ENCODE measurements at regions not wholly inside any gene's neighbourhood (a gene's known extent, or its start where the extent isn't known, plus 50 kb on each side); places are given as distances from the start of the nearest gene placed in this dataset.
A peak's percentile ranks its signal among the peaks of the same experiment; 100 is the strongest.
"Not testable (repeated sequence)": the region's sequence is repeated elsewhere in the genome, so short reads cannot be mapped to it uniquely, and the experiment has no call there.

DNA sequence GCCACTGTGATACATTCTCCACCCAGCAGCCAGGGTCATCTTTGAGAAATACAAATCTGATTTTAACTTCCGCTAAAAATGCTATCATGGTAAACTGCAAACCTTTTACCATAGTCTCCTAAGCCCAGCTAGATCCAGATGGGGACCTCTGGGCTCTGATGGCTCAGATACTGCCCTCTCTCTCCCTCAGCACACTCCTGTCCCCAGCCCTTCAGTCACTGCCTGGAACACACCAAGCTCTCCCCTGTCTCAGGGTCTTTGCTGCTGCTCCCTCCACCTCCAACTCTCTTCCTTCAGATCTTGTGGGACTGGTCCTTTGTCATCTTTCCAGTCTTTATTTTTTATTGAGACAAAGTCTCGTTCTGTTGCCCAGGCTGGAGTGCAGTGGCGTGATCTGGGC is 65.1 kb downstream of the SPRY4 start:
- DNase-seq, result no peak

DNA sequence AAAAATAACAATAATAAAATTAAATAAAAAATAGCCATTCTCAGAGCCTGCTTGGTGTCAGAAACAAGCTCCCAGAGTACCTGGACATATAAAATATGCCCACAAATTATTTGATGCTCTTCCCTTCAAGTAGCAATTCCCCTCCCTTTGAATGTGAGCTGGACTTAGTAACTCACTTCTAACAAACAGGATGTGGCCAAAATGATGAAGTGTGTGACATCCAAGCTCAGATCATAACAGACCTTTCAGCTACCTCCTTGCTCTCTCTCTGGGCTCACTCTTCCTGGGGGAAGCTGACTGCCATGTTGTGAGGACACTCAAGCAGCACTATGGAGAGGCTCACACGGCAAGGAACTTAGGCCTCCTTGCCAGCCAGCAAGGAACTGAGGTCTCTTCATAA is 69.0 kb downstream of the SPRY4 start:
- no peak for DNase-seq

- DNase-seq, result peak in 1 of 2 experiments; percentile 63
Measured at GRCh38 chr5:142254431-142254830, 70.4 kb downstream of the SPRY4 start.

- no peak for DNase-seq
Measured at GRCh38 chr5:142253938-142254337, 70.9 kb downstream of the SPRY4 start.

DNA sequence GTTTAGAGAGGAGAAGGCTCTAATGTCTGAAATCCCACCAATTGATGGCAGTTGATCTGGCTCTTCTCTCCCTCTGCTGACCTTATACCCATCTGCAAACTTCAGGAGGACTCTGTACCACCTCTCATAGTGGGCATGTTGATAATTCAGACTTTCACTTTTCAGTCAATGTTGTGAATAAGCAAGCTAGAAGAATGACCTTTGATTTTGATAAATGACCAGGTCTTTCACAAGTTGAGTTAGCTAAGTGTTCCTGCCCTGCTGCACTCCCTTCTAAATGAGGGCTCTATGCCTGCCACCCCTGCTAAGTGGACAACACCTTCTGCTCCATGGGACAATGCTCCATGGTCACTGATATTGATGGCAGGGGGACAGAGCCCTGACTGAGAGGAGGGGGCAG is 74.7 kb downstream of the SPRY4 start:
- DNase-seq, result no peak

GRCh38 chr5:142248853-142249462 is 75.9 kb downstream of the SPRY4 start:
- DNase-seq, result peak in 1 of 2 experiments; percentile 54

- DNase-seq, result peak in 1 of 2 experiments; percentile 33
Measured at GRCh38 chr5:142246258-142246657, 78.6 kb downstream of the SPRY4 start.

- no peak for DNase-seq
Measured at GRCh38 chr5:142245786-142246185, 79.0 kb downstream of the SPRY4 start.

DNA sequence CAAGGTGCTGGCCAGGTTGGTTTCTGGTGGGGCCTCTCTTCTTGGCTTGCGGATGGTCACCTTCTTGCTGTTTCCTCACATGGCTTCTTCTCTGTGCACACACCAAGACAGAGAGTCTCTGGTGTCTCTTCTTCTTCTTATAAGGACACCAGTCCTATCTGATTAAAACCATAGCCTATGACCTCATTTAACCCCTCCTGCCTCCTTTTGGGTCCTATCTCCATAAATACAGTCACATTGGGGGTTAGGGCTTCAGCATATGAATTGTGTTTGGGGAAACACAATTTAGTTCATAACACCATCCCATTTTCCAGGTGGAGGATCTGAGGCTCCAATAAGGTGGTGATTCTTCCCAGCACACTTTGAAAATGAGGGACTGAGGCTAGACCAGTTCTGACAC is 80.4 kb downstream of the SPRY4 start:
- no peak for DNase-seq

GRCh38 chr5:142242272-142242671 is 82.5 kb downstream of the SPRY4 start:
- no peak for DNase-seq

DNA sequence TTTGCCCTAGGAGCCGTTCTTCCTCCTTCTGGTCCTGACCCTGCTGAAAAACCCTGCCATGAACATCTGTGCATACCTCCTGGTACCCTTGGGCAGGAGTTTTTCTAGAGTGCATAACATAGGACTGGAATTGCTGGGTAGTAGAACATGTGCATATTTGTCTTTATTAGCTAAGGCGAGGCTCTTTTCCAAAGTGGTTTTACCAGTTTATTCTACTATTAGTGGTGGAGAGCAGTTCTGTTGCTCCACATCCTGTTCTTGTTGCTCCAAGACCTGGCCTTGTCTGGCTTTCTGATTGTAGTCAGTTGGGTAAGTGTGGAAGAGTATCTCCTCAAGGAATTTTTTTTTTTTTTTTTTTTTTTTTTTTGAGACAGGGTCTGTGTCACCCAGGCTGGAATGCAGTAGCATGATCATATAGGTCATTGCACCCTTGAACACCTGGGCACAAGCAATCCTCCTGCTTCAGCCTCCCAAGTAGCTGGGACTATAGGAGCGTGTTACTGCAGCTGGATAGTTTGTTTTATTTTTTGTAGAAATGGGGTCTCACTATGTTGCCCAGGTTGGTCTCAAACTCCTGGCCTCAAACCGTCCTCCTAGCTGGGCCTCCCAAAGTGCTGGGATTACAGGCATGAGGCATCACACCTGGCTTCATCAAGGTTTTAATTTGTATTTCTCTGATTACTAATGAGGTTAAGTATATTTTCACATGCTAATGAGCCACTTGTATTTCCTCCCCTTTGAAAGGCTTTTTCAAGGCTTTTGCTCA is 85.2 kb downstream of the SPRY4 start:
- DNase-seq, result no peak

DNA sequence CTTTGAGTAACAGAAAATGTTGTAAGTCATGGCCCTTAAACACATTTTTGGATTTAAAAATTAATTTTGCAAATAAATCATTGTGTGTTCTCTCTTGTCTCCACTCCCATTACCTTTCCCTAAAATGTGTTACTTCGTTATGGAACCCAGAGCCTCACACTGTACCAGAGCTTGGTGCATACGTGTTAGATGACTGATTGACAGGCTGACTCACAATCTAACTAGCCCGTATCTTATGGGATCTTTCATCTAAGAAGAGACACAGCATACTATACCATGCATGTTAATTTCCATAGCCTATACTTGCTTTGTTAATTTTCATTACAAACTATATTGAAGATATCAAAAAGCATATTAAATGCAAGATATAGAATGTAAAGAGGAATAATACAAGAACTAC is 87.1 kb downstream of the SPRY4 start:
- DNase-seq, result no peak

GRCh38 chr5:142236673-142237290 is 88.0 kb downstream of the SPRY4 start:
- not testable (repeated sequence) for DNase-seq

- no peak for DNase-seq
Measured at GRCh38 chr5:142235870-142236672, 88.8 kb downstream of the SPRY4 start.

- no peak for DNase-seq
Measured at GRCh38 chr5:142235050-142235797, 89.6 kb downstream of the SPRY4 start.

DNA sequence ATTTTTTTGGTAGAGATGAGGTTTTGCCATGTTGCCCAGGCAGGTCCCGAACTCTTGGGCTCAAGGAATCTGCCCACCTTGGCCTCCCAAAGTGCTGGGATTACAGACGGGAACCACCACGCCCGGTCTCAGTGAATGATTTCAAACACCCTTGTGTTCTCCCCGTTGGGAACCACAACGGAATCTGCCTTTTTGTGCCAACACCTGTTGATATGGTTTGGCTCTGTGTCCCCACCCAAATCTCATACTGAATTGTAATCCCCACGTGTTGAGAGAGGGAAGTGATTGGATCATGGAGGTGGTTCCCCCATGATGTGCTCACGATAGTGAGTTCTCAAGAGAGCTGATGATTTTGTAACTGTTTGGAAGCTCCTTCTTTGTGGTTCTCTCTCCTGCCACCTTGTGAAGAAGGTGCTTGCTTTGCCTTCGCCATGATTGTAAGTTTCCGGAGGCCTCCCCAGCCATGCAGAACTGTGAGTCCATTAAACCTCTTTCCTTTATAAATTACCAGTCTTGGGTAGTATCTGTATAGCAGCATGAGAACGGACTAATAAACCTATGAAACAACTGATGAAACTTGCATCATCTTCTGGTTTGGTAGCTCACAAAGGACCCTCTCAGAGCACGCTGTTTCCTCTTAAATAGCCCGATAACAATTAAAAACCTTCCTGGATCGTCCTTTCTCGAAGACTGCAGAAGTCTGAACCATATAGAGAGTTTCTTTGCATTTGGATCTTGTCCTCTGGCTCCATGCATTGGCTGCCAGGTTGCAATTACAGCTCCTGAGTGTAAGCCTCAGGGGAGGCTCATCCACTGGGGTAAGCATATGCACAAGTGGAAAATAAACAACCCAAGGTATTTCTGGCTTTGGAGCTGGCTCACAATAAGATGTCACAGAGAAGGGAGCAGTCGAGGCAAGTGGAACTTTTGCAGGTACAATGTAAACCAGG is 91.5 kb downstream of the SPRY4 start:
- DNase-seq, result no peak

DNA sequence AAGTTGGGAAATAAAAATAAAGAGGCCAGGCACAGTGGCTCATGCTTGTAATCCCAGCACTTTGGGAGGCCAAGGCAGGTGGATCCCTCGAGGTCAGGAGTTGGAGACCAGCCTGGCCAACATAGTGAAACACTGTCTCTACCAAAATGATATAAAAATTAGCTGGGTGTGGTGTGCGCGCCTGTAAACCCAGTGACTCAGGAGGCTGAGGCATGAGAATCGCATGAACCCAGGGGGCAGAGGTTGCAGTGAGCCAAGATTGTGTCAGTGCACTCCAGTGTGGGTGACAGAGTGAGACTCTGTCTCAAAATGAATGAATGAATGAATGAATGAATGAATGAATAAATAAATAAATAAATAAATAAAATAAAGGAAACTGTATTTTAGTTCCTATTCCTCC is 93.9 kb downstream of the SPRY4 start:
- DNase-seq, result not testable (repeated sequence)

DNA sequence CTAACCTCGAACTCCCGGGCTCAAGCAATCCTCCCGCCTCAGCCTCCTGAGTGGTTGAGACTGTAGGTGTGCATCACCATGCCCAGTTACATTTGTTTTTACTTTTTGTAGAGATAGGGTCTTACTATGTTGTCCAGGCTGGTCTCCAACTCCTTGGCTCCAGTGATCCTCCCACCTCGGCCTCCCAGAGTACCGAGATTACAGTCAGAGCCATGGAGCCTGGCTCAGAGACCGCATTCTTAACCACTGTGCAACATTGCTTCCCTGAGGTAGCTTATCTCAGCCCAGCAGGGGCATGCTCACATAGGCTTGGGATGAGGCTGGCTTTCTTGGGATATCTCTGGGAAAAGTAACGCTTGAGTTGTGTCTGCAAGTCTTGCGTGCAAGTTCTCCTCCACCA is 99.7 kb downstream of the SPRY4 start:
- DNase-seq, result no peak

DNA sequence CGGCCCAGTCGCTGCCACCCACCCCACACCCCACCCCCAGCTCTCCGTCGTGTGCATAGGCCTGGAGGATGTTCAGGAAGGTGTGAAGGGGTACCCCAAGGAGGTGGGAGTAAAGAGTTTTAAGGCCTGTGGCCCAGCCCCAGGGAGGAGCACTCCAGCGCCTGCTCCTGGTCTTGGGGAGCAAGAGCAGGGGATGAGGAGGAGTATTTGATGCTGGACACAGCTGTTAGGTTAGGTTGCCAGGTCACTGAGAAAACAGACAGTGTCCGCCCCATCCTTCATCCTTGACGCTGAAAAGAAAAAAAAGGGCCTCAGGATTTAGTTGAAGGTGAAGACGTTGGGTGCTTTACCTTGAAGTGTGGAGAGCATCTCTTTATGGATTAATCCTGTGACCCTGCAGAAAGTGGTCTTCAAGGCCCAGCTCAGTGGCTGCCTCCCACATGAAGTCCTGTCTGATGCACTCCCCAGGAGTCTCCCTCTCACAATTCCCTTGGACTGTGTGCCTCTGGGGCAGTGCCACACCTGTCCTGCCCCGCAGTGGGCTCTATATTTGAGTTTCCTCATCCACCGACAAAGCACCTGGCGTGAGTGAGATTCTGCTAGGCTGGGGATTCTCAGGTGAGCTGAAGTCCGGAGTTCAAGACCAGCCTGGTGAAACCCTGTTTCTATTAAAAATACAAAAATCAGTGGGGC is 101.8 kb downstream of the SPRY4 start:
- no peak for DNase-seq

- no peak for DNase-seq
Measured at GRCh38 chr5:142222225-142222865, 102.5 kb downstream of the SPRY4 start.
